Chondrocyte (in vitro differentiated cells): ENCODE measurements at regions not wholly inside any gene's neighbourhood (a gene's known extent, or its start where the extent isn't known, plus 50 kb on each side); places are given as distances from the start of the nearest gene placed in this dataset.
A peak's percentile ranks its signal among the peaks of the same experiment; 100 is the strongest.

Source experiments
- DNase-seq: peaks from one replicate; pipeline ENCODE4 v3.0.0; 2021; ENCODE audit warnings: mixed read lengths, low spot score
- H3K27ac Mint-ChIP-seq: one replicate; pipeline ENCODE4 v1.8.0; 2021; ENCODE audit warnings: mild to moderate bottlenecking, moderate library complexity, mixed read lengths; ENCODE audit not compliant: unreplicated experiment
- H3K27me3 Mint-ChIP-seq: 2 replicates; pipeline ENCODE4 v1.8.0; 2021; ENCODE audit warnings: low read depth, mixed read lengths
- H3K36me3 Mint-ChIP-seq: 2 replicates; pipeline ENCODE4 v1.8.0; 2021; ENCODE audit warnings: low read depth, mixed read lengths
- H3K4me1 Mint-ChIP-seq: 2 replicates; pipeline ENCODE4 v1.8.0; 2021; ENCODE audit warnings: low read depth, mild to moderate bottlenecking, mixed read lengths
- H3K4me3 Mint-ChIP-seq: one replicate; pipeline ENCODE4 v1.8.0; 2021; ENCODE audit warnings: mild to moderate bottlenecking, moderate library complexity, mixed read lengths; ENCODE audit not compliant: unreplicated experiment
- H3K9me3 Mint-ChIP-seq: 2 replicates; pipeline ENCODE4 v1.8.0; 2021; ENCODE audit warnings: low read depth, mixed read lengths
- CTCF ChIP-seq: fragments of 200-600 bp; sonication (generic); IDR thresholded peaks from 2 replicates; pipeline ENCODE4 v1.5.0; 2021; ENCODE audit warnings: antibody characterized with exemption, mild to moderate bottlenecking, moderate library complexity

- Mint-ChIP-seq H3K36me3 (peaks cover under 1% of the 10 kb centered on the region), H3K9me3 (peaks cover 12% of the 10 kb centered on the region), H3K4me3 (no peak overlapping the region), H3K27me3 (no peaks in the 10 kb centered on the region), H3K27ac (no peak overlapping the region), H3K4me1 (peaks cover 31% of the 10 kb centered on the region)
- TF ChIP-seq CTCF: no peak
- DNase-seq: no peak
Observed at GRCh38 chr1:82230667-82231066, 429.9 kb downstream of the ADGRL2 start.

GRCh38 chr1:82227306-82228095 is 426.8 kb downstream of the ADGRL2 start:
- peak overlapping the region; percentile 46 for H3K27ac Mint-ChIP-seq
- no peaks in the 10 kb centered on the region for H3K27me3 Mint-ChIP-seq
- TF ChIP-seq CTCF: no peak
- no peaks in the 10 kb centered on the region for H3K36me3 Mint-ChIP-seq
- no peak overlapping the region for H3K4me3 Mint-ChIP-seq
- no peaks in the 10 kb centered on the region for H3K9me3 Mint-ChIP-seq
- peaks cover 38% of the 10 kb centered on the region for H3K4me1 Mint-ChIP-seq
- no peak for DNase-seq

- H3K27ac Mint-ChIP-seq: peak overlapping the region; percentile 18
- H3K9me3 Mint-ChIP-seq: no peaks in the 10 kb centered on the region
- H3K36me3 Mint-ChIP-seq: no peaks in the 10 kb centered on the region
- no peak overlapping the region for H3K4me3 Mint-ChIP-seq
- peaks cover 38% of the 10 kb centered on the region for H3K4me1 Mint-ChIP-seq
- DNase-seq: no peak
- H3K27me3 Mint-ChIP-seq: no peaks in the 10 kb centered on the region
- TF ChIP-seq CTCF: no peak
Observed at GRCh38 chr1:82226186-82226505, 425.4 kb downstream of the ADGRL2 start.

GRCh38 chr1:82225421-82226185 is 424.9 kb downstream of the ADGRL2 start:
- H3K36me3 Mint-ChIP-seq: no peaks in the 10 kb centered on the region
- no peaks in the 10 kb centered on the region for H3K9me3 Mint-ChIP-seq
- no peaks in the 10 kb centered on the region for H3K27me3 Mint-ChIP-seq
- DNase-seq: no peak
- H3K27ac Mint-ChIP-seq: peak overlapping the region; percentile 5
- peaks cover 38% of the 10 kb centered on the region for H3K4me1 Mint-ChIP-seq
- no peak for TF ChIP-seq CTCF
- no peak overlapping the region for H3K4me3 Mint-ChIP-seq

- Mint-ChIP-seq H3K4me1 (peaks cover 31% of the 10 kb centered on the region), H3K9me3 (no peaks in the 10 kb centered on the region), H3K27ac (no peak overlapping the region), H3K27me3 (no peaks in the 10 kb centered on the region), H3K36me3 (no peaks in the 10 kb centered on the region), H3K4me3 (no peak overlapping the region)
- TF ChIP-seq CTCF: no peak
- DNase-seq: no peak
Observed at GRCh38 chr1:82223091-82223490, 422.4 kb downstream of the ADGRL2 start.
